HEK293T (cell line): ENCODE measurements at regions not wholly inside any gene's neighbourhood (a gene's known extent, or its start where the extent isn't known, plus 50 kb on each side); places are given as distances from the start of the nearest gene placed in this dataset.

Experiments
- L3MBTL2 ChIP-seq: fragments of 450-650 bp; conservative IDR thresholded peaks from 2 replicates; pipeline ENCODE4 v1.6.1; 2016; ENCODE audit warnings: mild to moderate bottlenecking
- NFRKB ChIP-seq: fragments of 450-650 bp; IDR thresholded peaks from 2 replicates; pipeline ENCODE4 v1.6.1; 2016; ENCODE audit warnings: mild to moderate bottlenecking, moderate library complexity
- PKNOX1 ChIP-seq: fragments of 450-650 bp; IDR thresholded peaks from 2 replicates; pipeline ENCODE4 v1.6.1; 2016
- SP1 ChIP-seq: fragments of 450-650 bp; IDR thresholded peaks from 2 replicates; pipeline ENCODE4 v1.6.1; 2017
- SUZ12 ChIP-seq: fragments of 450-650 bp; IDR thresholded peaks from 2 replicates; pipeline ENCODE4 v1.6.1; 2016; ENCODE audit warnings: mild to moderate bottlenecking
- TARDBP ChIP-seq: fragments of 450-650 bp; IDR thresholded peaks from 2 replicates; pipeline ENCODE4 v1.6.1; 2016

DNA sequence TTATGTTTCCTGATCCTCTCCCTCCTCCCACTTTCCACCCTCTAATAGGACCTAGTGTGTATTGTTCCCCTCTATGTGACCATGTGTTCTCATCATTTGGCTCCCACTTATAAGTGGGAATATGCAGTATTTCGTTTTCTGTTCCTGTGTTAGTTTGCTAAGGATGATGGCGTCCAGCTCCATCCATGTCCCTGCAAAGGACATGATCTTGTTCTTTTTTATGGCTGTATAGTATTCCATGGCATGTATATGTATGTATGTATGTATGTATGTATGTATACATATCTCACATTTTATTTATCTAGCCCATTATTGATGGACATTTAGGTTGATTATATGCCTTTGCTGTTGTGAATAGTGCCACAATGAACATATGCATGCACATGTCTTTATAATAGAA lies 188.7 kb downstream of the RFPL4B start:
- TF ChIP-seq NFRKB (no peak), SP1 (no peak), TARDBP (no peak), PKNOX1 (no peak), L3MBTL2 (no peak), SUZ12 (no peak)
